GM19452 (cell line): ENCODE measurements at regions not wholly inside any gene's neighbourhood (a gene's known extent, or its start where the extent isn't known, plus 50 kb on each side); places are given as distances from the start of the nearest gene placed in this dataset.

Source experiments
- ATAC-seq: cut with Tn5 transposase; IDR thresholded peaks from one replicate; pipeline ENCODE4 v1.9.1; 2021; ENCODE audit not compliant: unreplicated experiment

DNA sequence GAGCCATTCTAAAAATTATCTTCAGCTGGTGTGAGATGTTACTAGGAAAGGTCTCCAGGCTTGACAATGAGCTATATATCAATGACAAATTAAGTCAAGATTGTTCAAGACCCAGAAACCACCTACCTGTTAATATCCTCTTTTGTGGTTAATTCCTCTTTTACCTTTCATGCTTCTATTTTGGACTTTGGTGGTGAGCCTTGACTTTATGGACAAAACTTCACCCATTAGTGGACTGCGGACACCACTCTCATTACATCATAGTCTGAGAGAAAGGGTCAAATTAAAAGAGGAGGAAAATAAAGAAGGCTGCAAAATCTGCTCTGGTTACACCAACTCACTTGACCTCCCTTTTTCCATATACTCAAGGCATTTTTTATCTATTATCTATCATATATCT is 271.5 kb upstream of the TTC14 start:
- ATAC-seq, result no peak

DNA sequence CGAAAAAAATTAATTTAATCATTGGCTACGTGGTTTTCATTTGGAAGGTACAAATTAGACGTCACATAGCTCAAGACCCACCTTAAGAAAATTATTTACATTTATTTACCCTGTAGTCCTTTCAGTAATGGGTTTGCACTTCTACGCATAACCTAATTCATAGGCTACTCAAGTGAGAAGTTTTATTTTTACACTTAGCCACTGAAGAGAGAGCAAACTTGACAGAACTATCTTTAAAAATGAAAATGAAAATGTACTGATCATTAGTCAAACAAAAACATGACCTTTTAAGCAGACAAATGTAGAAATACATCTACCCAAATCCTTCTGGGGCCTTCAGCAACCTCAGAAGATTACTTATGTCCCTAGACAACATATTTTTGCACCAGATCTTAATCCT is 269.4 kb upstream of the TTC14 start:
- peak; percentile 37 for ATAC-seq

DNA sequence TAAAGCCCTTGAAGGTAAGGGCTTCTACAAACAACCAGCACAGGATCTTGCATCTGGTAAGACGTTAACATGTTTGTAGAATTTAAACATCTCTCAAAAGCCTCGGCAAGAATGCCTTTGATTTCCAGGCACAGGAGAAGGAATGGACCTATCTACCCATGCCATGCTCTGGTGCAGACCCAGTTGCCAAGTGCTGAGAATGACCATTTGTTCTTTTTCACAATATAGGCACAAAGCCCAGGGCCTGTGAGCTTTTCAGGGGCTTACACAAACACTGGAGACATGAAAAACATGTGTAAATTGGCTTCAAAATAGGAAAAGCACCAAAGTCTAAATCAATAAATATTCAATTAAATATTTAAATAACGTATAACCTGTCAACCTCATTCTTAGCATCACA is 266.9 kb upstream of the TTC14 start:
- ATAC-seq, result no peak

DNA sequence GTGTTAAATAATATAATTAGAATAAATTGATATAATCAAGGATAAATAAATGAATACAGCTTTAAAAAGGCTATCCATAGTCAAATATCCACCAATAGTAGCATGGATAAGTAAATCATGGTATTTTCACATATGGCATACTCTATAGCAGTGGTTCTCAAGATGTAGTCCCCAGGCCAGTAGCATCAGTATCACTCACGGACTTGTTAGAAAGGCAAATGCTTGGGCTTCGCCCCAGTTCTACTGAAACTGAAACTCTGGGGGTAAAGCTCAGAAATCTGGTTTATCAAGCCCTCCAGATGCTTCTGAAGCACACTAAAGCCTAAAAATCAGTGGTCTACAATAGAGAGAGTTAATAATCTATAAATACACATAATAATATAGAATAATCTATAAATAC is 261.6 kb upstream of the TTC14 start:
- no peak for ATAC-seq

DNA sequence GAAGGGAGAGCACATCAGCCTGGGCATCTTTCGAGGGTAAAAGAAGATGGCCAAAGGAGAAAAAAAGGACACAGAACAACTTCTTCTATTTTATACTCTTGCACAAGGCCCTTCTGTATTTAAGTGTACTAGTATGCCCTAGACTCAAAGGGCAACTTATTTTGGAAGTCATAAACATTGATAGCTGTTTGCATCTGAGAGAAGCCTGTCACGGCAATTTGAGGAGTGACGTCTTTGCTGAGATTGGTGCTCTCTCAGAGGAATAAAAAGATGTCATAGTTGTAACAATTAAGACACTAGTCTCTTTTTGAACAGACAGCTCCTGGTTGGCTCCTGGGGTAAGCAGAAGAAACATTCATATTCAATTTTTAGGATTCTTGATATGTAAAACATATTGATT is 260.4 kb upstream of the TTC14 start:
- no peak for ATAC-seq

DNA sequence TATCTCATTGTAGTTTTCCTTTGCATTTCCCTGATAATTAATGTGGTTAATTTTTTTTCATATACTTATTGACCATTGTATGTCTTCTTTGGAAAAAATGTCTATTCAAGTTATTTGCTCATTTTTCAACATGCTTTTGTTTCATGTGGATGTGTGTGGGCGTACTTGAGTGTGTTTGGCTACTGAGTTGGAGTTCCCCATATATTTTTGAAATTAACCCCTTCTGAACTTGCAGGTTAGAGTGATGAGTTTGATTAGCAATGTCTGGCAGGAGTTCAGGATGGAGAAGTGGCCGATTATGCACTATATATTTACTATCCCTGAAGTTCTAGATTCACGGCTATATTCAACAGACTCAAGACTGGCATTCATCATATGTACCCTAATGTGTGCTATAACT is 250.4 kb upstream of the TTC14 start:
- no peak for ATAC-seq

DNA sequence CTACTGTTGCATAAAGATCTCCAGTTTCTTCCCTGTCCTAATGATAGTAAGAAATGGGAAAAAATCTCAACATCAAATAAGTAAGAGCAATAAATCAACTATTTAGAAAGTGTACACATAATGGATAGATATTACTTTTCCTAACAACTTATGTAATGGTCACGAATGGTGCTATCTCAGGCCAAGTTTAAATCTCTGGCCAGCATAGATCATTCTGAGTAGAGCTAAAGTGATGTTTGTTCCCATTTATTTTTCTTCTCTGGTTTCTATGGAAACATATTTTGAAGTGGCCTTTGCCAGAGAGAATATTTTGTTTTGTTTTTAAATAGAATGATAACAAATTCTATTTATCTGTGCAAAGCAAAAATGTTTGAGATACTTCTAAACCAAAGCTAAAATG is 249.7 kb upstream of the TTC14 start:
- no peak for ATAC-seq

DNA sequence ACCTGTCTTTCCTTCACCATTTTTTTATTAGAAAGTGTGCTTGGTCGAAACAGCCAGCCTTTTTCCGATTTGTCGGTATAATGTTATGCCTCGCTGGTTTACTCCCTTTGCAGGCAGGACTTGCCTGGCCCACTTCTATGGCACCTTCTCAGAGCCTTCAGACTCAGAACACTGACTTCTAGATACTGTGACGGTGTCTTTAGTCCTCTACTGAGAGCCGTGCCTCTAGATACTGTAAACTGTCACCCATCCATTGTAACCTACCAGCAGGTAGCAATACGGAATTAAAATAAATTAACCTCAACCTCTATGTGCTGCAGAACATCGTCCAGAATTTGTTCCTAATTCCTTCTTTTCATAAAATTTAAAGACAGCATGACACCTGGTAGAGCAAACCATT is 247.7 kb upstream of the TTC14 start:
- no peak for ATAC-seq

DNA sequence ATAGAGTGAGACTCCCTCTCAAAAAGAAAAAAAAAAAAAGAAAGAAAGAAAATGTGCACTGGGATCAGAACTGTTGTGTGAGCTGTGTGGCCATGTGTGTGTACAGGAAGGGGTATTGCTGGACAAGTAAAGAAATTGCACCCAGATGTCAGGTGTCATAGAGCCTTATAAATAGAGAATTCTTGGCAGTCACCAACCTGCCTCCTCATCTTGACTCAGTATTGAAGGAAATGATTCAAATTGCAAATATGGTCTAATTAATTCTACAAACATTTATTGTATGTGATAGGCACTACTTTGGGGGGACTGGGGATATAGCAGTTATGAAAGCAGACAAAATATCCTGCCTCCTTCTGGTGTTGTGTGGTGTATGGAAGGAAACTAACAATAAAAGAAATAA is 243.8 kb upstream of the TTC14 start:
- no peak for ATAC-seq

DNA sequence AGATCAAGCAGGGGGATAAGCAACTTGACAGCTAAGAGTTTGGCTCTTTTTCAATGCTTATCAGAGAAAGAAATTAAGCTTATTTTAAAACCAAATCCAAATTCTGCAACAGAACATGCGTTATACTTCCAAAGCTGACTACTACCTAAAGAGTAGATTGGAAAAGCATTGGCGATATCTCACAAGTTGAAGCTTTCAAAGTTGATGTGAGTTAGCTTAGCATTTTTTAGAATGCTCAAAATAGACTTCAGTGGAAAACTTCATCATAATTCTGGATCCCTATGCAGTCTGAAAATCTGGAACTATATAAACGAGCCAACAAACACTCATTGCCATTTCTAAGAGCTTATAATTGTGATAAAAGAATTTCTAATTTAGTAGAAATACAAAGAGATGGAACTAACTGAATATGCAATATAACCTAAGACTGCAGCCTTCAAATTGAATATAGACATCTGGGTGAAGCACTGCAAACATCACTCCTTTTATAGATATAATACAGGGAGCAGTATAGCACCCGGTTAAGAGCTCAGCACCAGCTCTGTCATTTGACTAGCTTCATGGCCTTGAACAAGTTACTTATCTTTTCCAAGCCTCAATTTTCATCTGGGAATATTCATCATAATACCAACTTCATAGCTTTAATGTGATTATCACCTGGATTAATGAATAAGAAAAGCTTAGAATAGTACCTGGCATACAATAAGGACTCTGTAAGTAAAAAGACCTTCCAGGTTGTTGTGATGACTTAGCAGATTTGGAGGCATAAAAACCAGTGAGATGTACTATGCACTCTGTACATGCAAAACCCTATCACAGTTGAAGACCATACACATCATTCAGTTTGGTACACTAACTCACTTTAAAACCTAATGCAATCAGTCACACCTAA is 242.7 kb upstream of the TTC14 start:
- ATAC-seq, result no peak

DNA sequence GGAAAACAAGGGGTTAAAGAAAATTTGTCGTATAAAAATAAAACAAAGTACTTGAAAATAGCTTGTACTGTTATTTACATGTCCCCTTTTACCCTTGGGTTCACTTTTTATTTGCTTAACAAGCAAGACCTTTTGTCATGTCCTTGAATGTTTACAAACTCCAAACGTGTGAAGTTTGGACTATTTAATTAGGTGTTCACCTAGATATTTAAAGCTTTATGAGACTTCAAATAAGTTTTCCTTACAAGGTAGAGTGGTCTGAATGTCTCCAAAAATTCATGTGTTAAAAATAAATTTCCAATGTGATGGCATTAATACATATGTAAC is 242.0 kb upstream of the TTC14 start:
- ATAC-seq, result no peak

DNA sequence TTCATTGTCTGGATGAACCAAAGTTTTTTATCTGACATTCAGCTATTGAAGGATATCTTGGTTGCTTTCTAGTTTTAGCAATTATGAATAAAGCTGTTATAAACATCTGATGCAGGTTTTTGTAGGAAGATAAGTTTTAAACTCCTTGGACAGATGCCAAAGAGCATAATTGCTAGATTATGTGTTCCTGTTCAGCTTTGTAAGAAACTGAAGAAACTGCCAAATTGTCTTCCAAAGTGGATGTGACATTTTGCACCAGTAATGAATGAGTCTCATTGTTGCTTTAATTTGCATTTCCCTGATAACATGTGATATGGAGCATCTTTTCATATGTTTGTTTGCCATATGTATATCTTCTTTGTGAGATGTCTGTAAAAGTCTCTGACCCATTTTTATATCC is 239.9 kb upstream of the TTC14 start:
- ATAC-seq, result no peak

DNA sequence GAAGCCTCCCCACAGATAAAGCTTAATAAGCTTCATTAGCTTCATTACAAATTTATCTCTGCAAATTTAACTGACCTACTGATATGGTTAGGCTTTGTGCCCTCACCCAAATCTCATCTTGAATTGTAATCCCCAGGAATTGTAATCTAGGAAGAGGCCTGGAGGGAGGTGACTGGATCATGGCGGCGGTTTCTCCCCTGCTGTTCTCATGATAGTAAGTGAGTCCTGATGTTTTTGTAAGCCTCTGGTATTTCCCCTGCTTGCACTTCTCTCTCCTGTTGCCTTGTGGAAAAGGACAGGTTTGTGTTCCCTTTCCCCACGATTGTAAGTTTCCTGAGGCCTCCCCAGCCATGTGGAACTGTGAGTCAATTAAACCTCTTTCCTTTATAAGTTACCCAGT is 226.1 kb upstream of the TTC14 start:
- no peak for ATAC-seq

DNA sequence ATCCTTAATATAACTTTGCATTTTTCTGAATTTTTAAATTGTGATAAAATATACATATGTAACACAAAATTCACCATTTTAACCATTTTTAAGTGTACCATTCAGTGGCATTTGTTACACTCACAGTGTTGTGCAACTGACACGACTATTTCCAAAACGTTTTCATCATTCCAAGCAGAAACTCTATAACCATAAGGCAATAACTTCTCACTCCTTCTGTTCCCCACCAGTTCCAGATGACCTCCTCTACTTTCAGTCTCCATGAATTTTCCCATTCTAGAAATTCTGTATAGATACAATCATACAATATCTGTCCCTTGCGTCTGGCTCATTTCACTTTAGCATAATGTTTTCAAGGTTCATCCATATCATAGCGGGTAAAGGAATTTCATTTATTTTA is 223.5 kb upstream of the TTC14 start:
- ATAC-seq, result no peak

DNA sequence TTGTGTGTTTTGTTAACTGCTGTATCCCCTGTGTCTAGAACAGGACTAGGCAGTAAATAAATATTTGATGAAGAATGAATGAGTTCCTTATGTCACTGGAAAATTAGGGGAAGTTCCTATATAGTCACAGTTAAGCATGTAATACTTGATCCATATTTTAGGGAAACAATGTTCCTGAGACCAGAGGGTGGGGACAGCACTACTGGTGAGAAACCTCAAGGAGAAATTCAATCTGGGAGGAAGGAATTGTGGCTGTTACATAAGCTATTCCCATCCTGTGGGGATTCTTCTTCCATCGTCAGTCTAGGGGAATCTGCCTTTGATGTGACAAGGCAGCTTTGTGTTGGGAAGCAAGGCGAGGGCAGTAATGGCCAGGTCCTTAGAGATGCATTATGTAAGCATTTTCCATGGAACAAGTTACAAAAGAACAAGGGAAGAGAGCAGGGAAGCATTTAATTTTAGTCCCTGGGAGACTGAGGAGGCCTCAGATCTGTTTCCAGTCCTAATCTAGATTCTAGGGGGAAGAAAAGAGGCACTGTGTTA is 219.3 kb upstream of the TTC14 start:
- ATAC-seq, result no peak

DNA sequence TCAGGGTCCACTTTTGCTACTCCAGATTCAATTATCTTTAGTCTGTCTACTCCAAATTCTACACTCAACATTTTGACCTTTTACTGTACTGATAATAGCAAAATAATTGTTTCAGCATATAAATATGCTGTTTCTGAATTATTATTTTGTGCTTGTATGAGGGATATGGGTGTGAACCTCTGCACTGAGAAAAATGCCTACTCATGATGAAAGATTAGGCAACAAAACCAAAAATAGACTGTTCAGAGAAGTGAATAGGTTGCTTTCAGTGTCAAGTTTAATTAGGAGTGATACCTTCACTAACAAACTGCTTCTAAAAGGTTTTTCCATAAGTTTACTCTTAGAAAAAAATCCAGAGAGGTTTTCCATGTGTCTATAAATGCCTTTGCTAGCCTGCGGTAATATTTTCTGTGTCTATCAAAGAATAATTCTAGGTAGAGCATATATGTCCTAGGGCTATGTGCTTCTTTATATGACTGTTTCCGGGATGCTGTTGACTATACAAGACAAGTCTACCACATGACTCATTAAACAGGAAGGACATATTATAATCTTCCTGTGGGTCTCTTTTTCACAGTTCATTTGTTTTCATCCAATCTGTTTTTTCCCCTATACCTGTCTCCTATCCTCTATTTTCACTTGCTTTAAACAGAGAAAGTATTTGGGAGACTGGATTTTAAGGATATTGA is 218.5 kb upstream of the TTC14 start:
- no peak for ATAC-seq

DNA sequence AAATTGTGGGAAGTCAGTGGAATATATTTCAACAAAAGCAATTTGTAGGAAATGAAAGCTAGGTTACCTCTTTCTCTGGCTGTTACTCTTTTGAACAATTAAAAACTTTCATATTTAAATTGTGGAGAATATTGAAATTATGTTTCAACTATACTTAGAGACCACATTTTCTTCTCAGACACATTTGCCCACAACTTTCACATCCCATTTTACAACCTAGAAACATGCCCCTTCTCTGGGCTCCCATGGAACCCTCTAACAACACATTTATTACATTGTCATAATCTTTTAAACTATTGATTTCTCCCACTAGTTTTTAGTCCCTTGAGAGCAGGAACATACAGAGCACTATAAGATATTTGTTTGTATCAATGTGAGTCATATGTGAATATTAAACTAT is 211.7 kb upstream of the TTC14 start:
- no peak for ATAC-seq

DNA sequence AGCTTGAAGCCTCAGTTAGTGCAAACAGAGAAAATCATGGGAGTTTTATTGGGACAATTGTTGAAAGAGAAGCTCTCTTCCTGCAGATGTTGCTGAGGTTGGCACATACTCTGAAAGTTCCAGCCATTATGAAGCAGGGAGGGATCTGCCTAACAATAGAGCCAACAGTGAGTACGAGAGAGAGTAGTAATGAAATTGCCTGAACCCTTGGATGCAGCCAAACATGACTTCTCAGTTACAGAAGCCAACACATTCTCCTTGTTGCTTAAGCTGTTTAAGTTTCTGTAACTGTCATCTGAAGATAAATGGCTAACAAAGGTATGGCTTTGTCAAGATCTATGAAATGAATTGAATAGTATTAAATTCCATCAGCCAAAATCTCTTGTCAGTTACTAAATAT is 211.0 kb upstream of the TTC14 start:
- no peak for ATAC-seq

DNA sequence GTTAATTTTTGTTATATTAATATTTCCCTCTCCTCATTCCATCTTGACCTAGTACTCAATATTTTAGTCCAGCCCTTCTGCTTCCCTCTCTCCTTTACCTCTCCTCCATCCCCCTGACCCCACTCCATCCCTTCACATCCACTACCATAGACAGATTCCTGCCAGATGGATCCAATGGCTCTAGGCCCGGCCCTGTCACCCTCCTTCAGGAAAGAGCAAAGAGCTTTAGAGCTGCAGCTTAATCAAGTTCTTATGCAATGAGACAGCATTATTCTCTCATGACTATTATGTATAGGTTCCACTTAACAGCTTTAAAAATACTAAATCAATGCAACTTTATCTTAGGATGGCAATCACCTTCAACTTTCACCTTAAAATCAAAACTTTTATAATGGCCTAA is 200.7 kb upstream of the TTC14 start:
- ATAC-seq, result no peak

DNA sequence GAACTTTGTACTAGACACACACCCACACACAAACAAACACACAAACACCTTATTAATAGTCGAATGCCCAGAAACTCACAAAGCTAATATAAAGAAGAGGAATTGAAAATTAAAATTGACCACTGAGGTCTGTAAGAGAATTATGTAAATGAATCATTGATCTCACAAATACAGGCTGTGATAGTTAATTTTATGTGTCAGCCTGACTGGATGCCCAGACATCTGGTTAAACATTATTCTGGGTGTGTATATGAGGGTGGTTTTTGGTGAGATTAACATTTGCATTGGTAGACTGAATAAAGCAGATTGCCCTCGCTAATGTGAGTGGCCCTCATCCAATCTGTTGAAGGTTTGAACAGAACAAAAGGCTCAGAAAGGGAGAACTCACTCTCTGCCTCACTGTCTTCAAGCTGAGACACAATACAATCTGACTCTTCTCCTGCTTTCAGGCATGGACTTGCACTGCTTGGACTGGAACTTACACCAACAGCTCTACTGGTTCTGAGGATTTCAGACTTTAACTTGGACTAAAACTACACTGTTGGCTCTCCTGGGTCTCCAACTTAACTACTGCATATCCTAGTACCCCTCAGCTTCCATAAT is 199.4 kb upstream of the TTC14 start:
- peak; percentile 81 for ATAC-seq

DNA sequence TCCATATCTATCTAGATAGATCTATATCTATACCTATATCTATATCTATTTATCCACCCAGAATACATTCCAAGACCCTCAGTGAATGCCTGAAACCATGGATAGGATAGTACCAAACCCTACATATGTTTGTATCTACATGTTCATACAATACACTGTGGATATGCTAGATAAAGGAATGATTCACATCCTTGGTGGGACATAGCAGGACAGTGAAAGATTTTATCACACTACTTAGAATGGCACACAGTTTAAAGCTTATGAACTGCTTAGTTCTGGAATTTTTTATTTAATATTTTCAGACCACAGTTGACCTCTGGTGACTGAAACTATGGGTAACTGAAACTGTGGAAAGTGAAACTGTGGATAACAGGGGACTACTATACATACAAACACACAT is 198.8 kb upstream of the TTC14 start:
- no peak for ATAC-seq

DNA sequence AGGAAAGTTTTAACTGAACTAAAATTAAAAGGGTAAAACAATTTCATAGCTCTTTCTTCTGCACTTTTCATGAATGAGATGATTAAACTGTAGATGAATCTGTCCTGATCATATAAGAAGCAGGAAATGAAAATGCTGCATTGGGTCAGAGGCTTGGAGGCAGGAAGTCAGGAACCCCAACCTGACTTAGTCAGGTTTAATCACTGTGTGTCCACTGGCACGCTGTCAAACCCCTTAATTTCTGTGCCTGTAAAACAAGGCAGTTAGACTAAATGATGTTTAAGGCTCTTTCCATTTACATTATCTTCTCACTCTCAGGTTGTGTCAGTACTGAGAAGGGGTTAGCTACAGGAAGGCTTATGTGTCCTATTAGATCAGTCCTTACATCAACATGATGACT is 193.3 kb upstream of the TTC14 start:
- no peak for ATAC-seq
